OCI-LY3 (cell line): ENCODE measurements at regions not wholly inside any gene's neighbourhood (a gene's known extent, or its start where the extent isn't known, plus 50 kb on each side); places are given as distances from the start of the nearest gene placed in this dataset.

Source experiments
- H2AFZ ChIP-seq: fragments of 200-600, 300-600 bp; shearing (Covaris generic); 2 replicates; pipeline ENCODE4 v1.6.0; 2014; ENCODE audit warnings: antibody characterized with exemption, low read depth, low read length
- H3K27ac ChIP-seq: fragments of 200-600, 300-600 bp; sonication (generic); 2 replicates; pipeline ENCODE4 v1.5.1; 2014; ENCODE audit warnings: mild to moderate bottlenecking, low read length, moderate library complexity, mixed read lengths
- H3K27me3 ChIP-seq: fragments of 200-600, 300-600 bp; sonication (generic); 2 replicates; pipeline ENCODE4 v1.6.1; 2014; ENCODE audit warnings: low read depth, low read length, mixed read lengths
- H3K36me3 ChIP-seq: fragments of 200-600, 300-600 bp; sonication (generic); replicated peaks from 2 replicates; pipeline ENCODE3; 2014; ENCODE audit warnings: low read depth, low read length, mixed read lengths
- H3K4me1 ChIP-seq: fragments of 300-600, 200-600 bp; sonication (generic); 2 replicates; pipeline ENCODE4 v1.6.1; 2014; ENCODE audit warnings: low read length, mixed read lengths
- H3K4me2 ChIP-seq: fragments of 200-600, 300-600 bp; sonication (generic); 2 replicates; pipeline ENCODE4 v1.6.1; 2014; ENCODE audit warnings: low read length, mixed read lengths
- H3K4me3 ChIP-seq: fragments of 300-600, 200-600 bp; sonication (generic); 2 replicates; pipeline ENCODE4 v1.5.1; 2014; ENCODE audit warnings: antibody characterized with exemption, mild to moderate bottlenecking, low read length, moderate library complexity
- H3K79me2 ChIP-seq: fragments of 300-600, 200-600 bp; shearing (Covaris generic); 2 replicates; pipeline ENCODE4 v1.6.1; 2014; ENCODE audit warnings: mild to moderate bottlenecking, low read length, mixed read lengths
- H3K9ac ChIP-seq: fragments of 300-600, 200-600 bp; shearing (Covaris generic); 2 replicates; pipeline ENCODE4 v1.6.0; 2014; ENCODE audit warnings: mild to moderate bottlenecking, low read length, moderate library complexity
- H3K9me3 ChIP-seq: fragments of 200-600, 300-600 bp; shearing (Covaris generic); 2 replicates; pipeline ENCODE4 v1.6.1; 2014; ENCODE audit warnings: low read length, mixed read lengths; ENCODE audit not compliant: insufficient read depth
- H4K20me1 ChIP-seq: fragments of 200-600, 300-600 bp; sonication (generic); 2 replicates; pipeline ENCODE4 v1.6.1; 2016; ENCODE audit warnings: low read length, mixed read lengths; ENCODE audit not compliant: insufficient read depth
- CTCF ChIP-seq: fragments of 200-600, 300-600 bp; sonication (generic); IDR thresholded peaks from 2 replicates; pipeline ENCODE4 v1.5.1; 2014; ENCODE audit warnings: antibody characterized with exemption, low read length, low read depth
- EZH2phosphoT487 ChIP-seq: fragments of 200-600 bp; shearing (Covaris generic); IDR thresholded peaks from 2 replicates; pipeline ENCODE4 v1.6.1; 2018; ENCODE audit warnings: antibody characterized with exemption, mixed run types, low read depth

GRCh38 chr13:97878431-97879375 lies 74.8 kb upstream of the IPO5 start:
- Histone ChIP-seq H3K27ac (no peak overlapping the region), H2AFZ (no peak overlapping the region)

DNA sequence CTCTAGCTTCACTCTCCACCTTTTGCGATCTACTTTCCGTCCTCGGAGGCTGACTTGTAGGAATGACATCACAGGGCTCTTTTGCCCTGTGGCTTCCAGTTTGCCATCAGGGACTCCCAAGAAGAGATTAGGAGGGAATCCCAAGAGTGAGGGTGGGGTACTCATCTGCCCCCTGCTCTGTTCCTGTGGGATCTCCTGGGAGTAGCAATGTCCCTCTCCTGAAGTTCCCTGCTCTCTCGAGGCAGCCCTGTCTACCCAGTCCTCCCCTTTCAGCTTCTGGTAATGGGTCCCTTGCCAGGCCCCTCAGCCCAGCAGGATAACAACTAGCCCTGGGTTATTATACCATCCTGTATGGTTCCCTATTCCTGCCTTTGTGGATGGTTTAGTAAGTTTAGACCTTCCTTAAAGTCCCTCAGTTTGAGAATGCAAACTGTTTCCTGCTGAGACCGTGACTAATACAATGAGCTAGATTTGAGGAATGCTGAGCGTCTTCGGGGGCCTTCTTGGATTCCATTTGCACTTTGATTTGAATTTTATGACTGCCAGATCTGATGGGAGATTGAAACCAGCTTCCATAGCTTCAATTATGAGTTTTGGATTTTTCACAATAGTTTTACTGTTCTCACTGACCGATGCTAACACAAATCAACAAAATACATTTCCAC lies 73.7 kb upstream of the IPO5 start:
- Histone ChIP-seq H3K79me2 (no peaks in the 10 kb centered on the region), H3K27ac (no peak overlapping the region), H3K36me3 (no peaks in the 10 kb centered on the region), H2AFZ (no peak overlapping the region), H3K27me3 (peaks cover 58% of the 10 kb centered on the region), H3K9ac (no peak overlapping the region), H3K4me1 (no peaks in the 10 kb centered on the region), H3K9me3 (no peaks in the 10 kb centered on the region), H3K4me3 (no peak overlapping the region), H3K4me2 (no peak overlapping the region), H4K20me1 (no peaks in the 10 kb centered on the region)
- no peak for TF ChIP-seq CTCF
- TF ChIP-seq EZH2phosphoT487, result no peak

More at GRCh38 chr13:97878431-97879375, 74.8 kb upstream of the IPO5 start:
- H3K4me2 ChIP-seq, result no peak overlapping the region
- H3K27me3 ChIP-seq, result peaks cover 55% of the 10 kb centered on the region
- H3K36me3 ChIP-seq, result no peaks in the 10 kb centered on the region
- no peaks in the 10 kb centered on the region for H3K9me3 ChIP-seq
- no peaks in the 10 kb centered on the region for H3K79me2 ChIP-seq
- H3K9ac ChIP-seq, result no peak overlapping the region
- TF ChIP-seq CTCF, result no peak
- H3K4me1 ChIP-seq, result no peaks in the 10 kb centered on the region
- H4K20me1 ChIP-seq, result no peaks in the 10 kb centered on the region
- no peak overlapping the region for H3K4me3 ChIP-seq

- Histone ChIP-seq H3K4me3 (no peak overlapping the region), H3K27ac (no peak overlapping the region), H3K79me2 (no peaks in the 10 kb centered on the region), H3K9me3 (no peaks in the 10 kb centered on the region), H3K4me1 (no peaks in the 10 kb centered on the region), H3K27me3 (peaks cover 53% of the 10 kb centered on the region), H3K4me2 (no peak overlapping the region), H3K9ac (no peak overlapping the region), H4K20me1 (no peaks in the 10 kb centered on the region), H3K36me3 (no peaks in the 10 kb centered on the region), H2AFZ (no peak overlapping the region)
- TF ChIP-seq CTCF, result no peak
- TF ChIP-seq EZH2phosphoT487, result no peak
Measured at GRCh38 chr13:97880311-97880675, 73.2 kb upstream of the IPO5 start.

DNA sequence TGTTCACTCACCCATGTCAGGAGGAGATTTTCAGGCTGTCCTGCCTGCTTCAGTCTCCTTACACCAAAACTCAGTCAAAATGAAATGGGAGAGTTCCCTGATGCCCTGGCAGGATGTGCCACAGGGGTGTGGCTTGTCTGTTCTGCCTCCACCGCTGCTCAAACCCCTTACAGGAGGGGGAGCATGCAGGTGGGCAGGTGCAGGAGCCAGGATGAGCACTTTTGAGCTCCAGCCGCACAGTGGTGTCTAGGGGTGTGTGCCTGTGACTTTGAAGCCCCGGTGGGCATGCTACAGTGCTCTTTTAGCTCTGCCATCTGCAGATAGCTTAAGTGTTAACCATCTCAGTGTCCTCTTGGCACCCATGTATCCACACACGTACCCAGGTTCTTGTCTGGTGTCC lies 71.9 kb upstream of the IPO5 start:
- no peak overlapping the region for H3K4me3 ChIP-seq
- H3K4me2 ChIP-seq, result no peak overlapping the region
- no peaks in the 10 kb centered on the region for H3K36me3 ChIP-seq
- no peak overlapping the region for H3K27ac ChIP-seq
- no peak for TF ChIP-seq EZH2phosphoT487
- no peak overlapping the region for H3K9ac ChIP-seq
- H4K20me1 ChIP-seq, result no peaks in the 10 kb centered on the region
- H3K9me3 ChIP-seq, result no peaks in the 10 kb centered on the region
- peaks cover 40% of the 10 kb centered on the region for H3K27me3 ChIP-seq
- no peaks in the 10 kb centered on the region for H3K79me2 ChIP-seq
- H3K4me1 ChIP-seq, result no peaks in the 10 kb centered on the region
- no peak overlapping the region for H2AFZ ChIP-seq
